ENCODE measurements at regions not wholly inside any gene's neighbourhood (a gene's known extent, or its start where the extent isn't known, plus 50 kb on each side); places are given as distances from the start of the nearest gene placed in this dataset.

DNA sequence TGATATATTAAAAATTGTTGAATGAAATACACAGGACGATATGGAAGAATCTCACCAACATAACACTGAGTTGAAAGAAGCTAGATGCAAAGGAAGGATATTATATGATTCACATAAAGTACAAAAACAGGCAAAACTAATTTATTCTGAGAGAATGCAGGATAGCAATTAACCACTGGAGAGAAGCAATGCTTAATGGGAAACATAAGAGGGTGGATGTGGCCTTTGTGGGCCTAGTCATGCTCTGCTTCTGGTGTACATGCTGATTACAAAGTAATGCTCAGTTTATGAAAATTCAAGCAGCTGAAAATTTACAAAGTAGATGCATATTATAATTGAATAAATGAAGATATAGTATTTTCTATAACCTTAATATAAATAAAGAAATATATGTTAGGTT is 326.4 kb upstream of the ADAMTS5 start (continued):
- TF ChIP-seq, protein P1, sequence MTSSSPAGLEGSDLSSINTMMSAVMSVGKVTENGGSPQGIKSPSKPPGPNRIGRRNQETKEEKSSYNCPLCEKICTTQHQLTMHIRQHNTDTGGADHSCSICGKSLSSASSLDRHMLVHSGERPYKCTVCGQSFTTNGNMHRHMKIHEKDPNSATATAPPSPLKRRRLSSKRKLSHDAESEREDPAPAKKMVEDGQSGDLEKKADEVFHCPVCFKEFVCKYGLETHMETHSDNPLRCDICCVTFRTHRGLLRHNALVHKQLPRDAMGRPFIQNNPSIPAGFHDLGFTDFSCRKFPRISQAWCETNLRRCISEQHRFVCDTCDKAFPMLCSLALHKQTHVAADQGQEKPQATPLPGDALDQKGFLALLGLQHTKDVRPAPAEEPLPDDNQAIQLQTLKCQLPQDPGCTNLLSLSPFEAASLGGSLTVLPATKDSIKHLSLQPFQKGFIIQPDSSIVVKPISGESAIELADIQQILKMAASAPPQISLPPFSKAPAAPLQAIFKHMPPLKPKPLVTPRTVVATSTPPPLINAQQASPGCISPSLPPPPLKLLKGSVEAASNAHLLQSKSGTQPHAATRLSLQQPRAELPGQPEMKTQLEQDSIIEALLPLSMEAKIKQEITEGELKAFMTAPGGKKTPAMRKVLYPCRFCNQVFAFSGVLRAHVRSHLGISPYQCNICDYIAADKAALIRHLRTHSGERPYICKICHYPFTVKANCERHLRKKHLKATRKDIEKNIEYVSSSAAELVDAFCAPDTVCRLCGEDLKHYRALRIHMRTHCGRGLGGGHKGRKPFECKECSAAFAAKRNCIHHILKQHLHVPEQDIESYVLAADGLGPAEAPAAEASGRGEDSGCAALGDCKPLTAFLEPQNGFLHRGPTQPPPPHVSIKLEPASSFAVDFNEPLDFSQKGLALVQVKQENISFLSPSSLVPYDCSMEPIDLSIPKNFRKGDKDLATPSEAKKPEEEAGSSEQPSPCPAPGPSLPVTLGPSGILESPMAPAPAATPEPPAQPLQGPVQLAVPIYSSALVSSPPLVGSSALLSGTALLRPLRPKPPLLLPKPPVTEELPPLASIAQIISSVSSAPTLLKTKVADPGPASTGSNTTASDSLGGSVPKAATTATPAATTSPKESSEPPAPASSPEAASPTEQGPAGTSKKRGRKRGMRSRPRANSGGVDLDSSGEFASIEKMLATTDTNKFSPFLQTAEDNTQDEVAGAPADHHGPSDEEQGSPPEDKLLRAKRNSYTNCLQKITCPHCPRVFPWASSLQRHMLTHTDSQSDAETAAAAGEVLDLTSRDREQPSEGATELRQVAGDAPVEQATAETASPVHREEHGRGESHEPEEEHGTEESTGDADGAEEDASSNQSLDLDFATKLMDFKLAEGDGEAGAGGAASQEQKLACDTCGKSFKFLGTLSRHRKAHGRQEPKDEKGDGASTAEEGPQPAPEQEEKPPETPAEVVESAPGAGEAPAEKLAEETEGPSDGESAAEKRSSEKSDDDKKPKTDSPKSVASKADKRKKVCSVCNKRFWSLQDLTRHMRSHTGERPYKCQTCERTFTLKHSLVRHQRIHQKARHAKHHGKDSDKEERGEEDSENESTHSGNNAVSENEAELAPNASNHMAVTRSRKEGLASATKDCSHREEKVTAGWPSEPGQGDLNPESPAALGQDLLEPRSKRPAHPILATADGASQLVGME (CRISPR knock-in tag; IDR thresholded peaks at IDR 0.05) = no peak
- TF ChIP-seq MAFK (IDR thresholded peaks at IDR 0.05; ENCODE audit: low read length) (no peak), ZNF507 (tag; conservative IDR thresholded peaks at IDR 0.05) (no peak), SMAD2 (IDR thresholded peaks at IDR 0.05; ENCODE audit: low read depth, low read length) (no peak), ZNF696 (CRISPR knock-in tag; conservative IDR thresholded peaks at IDR 0.05) (no peak), SRSF7 (optimal IDR thresholded peaks at IDR 0.05; ENCODE audit: low read depth, low read length) (no peak), POLR2G (IDR thresholded peaks at IDR 0.05; ENCODE audit: low read depth, low read length) (no peak), TAL1 (IDR thresholded peaks at IDR 0.05) (no peak), ETV5 (CRISPR knock-in tag; IDR thresholded peaks at IDR 0.05; ENCODE audit: low read depth) (no peak), ILF3 (IDR thresholded peaks at IDR 0.05; ENCODE audit: borderline replicate concordance) (no peak)
